ENCODE measurements at regions not wholly inside any gene's neighbourhood (a gene's known extent, or its start where the extent isn't known, plus 50 kb on each side); places are given as distances from the start of the nearest gene placed in this dataset.

DNA sequence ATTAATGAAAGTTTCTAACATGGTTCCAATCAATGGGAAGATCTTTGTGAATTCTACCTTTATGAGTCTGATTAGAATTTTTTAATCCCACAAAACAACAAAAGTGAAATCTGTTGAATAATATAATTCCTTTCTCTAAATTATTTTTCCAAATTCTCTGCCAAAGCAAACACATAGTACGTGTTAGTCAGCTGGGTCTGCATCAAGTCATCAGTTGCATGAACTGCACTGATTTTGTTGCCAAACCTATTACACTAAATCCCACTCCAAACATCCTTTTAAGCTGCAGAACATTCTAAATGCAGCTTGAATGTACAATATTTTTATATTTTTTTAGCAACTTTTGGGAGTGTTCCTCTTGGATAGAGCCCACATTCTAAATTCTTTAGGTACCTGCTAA, 199.0 kb upstream of the HSF2 start:
- TF ChIP-seq, protein P1, sequence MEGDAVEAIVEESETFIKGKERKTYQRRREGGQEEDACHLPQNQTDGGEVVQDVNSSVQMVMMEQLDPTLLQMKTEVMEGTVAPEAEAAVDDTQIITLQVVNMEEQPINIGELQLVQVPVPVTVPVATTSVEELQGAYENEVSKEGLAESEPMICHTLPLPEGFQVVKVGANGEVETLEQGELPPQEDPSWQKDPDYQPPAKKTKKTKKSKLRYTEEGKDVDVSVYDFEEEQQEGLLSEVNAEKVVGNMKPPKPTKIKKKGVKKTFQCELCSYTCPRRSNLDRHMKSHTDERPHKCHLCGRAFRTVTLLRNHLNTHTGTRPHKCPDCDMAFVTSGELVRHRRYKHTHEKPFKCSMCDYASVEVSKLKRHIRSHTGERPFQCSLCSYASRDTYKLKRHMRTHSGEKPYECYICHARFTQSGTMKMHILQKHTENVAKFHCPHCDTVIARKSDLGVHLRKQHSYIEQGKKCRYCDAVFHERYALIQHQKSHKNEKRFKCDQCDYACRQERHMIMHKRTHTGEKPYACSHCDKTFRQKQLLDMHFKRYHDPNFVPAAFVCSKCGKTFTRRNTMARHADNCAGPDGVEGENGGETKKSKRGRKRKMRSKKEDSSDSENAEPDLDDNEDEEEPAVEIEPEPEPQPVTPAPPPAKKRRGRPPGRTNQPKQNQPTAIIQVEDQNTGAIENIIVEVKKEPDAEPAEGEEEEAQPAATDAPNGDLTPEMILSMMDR (conservative IDR thresholded peaks at IDR 0.05; ENCODE audit: low read depth): no peak

DNA sequence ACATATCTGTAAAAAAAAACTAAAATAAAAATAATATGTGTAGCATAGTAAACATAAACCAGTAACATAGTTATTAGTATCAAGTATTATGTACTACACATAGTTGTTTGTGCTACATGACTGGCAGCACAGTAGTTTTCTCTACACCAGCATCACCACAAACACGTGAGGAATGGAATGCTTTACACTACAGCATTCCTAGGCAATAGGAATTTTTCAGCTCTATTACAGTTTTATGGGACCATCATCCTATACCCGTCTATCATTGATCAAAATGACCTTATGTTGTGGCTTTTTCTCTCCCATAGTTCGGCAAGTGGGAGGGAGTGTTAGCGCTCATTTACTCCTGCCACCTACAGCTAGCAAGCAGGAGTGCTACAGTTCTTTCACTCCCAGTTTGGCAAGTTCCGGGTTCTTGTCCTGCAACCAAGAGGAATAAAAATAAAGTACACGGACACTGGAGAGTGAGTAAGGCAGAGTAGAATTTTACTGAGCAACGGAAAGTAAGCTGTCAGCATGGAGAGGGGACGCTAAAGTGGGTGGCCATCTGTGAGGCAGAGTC, 196.8 kb upstream of the HSF2 start:
- TF ChIP-seq, protein P1 (conservative IDR thresholded peaks at IDR 0.05; ENCODE audit: low read depth): no peak

More for the DNA sequence above, 199.0 kb upstream of the HSF2 start:
- POLR2A ChIA-PET (ENCODE audit: low non-redundant PET): no interaction called here
- DNase-seq (ENCODE audit: low spot score): no peak
- CTCF ChIA-PET: interaction anchor here (0.6 kb wide), 1 partner anchor 12 kb away, joined by 3 read pairs; no protein-coding TSS in a partner anchor
- H3K27ac ChIP-seq: no peak overlapping the region

DNA sequence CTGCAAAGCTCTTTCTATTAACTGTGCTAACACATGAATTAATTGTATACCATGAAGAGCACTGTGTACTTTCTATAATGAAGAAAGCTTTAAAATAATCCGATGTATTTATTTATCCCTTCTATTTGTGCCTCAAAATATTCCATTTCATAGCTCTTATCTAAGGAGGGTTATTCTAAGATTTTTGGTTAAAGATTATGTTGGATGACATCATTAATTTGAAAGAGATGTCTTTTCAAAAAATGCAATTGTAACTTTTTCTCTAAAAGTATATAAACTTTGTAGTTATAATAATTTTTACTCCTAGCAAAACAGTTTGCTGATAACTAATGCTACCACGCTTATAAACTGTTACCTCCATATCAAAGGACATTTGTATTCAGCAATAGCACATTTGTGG, 192.4 kb upstream of the HSF2 start:
- DNase-seq (ENCODE audit: low spot score): no peak
- CTCF ChIA-PET: interaction anchor here (0.5 to 0.6 kb wide), 2 partner anchors 36 to 75 kb away, joined by 3 to 5 read pairs; no protein-coding TSS in a partner anchor
- POLR2A ChIA-PET (ENCODE audit: low non-redundant PET): no interaction called here
- no peak overlapping the region for H3K27ac ChIP-seq
- TF ChIP-seq, protein P1 (conservative IDR thresholded peaks at IDR 0.05; ENCODE audit: low read depth): no peak

More for the DNA sequence above, 196.8 kb upstream of the HSF2 start:
- CTCF ChIA-PET: interaction anchor here (0.6 kb wide), 1 partner anchor 530 kb away, joined by 3 read pairs; no protein-coding TSS in a partner anchor
- no peak for DNase-seq (ENCODE audit: low spot score)
- H3K27ac ChIP-seq: no peak overlapping the region
- POLR2A ChIA-PET (ENCODE audit: low non-redundant PET): no interaction called here

DNA sequence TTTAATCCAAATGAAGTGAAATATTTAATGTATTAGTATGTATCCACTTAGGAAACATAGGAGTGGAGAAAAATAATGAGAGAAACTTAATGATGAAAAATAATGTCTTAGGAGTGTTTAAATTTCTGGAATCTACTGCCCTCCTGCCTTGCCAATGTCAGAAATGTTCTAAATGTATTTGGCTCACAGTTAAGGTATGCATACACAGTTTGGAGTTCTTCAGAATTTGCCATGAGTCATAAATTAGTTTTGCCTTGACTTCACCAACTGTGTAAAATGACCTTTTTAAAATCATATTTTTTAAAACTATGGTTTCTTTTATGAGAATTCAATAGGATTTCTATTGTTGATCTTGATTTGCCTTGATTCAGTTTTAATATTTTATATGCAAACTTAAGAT, 191.7 kb upstream of the HSF2 start:
- no peak overlapping the region for H3K27ac ChIP-seq
- ChIA-PET CTCF (no interaction called here), POLR2A (ENCODE audit: low non-redundant PET) (no interaction called here)
- no peak for DNase-seq (ENCODE audit: low spot score)
- TF ChIP-seq, protein P1 (conservative IDR thresholded peaks at IDR 0.05; ENCODE audit: low read depth): no peak

DNA sequence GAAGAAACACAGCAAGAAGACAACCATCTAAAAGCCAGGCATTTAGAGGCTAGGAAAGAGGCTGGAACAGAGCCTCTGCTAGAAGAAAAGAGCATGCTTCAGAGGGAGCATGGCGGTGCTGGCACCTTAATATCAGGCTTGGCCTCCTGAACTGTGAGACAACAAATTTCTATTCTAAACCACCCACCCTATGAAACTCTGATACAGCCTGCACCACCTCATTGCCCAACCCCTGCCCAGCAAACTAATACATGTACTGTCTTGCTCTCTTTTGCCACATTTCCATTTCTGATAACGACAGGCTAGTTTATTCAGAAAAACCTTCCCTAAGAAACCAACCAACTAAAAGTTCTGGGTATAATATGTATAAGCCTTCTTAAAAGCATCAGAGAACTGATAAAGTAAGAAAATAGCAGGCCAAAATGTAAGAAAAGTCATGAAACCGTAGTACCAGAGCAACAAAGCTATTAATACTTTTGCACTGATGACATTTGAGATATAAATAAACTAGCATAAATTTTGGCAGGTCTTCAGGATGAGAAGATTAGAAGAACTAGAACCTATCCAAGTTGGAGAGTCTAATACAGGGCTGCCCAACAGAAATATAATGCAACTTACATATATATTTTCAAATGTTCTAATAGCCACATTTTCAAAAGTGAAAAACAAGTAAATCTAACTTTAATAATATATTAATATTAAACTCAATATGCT, 184.7 kb upstream of the HSF2 start:
- TF ChIP-seq, protein P1 (conservative IDR thresholded peaks at IDR 0.05; ENCODE audit: low read depth): no peak
- DNase-seq (ENCODE audit: low spot score): no peak
- CTCF ChIA-PET: no interaction called here
- H3K27ac ChIP-seq: no peak overlapping the region
- POLR2A ChIA-PET (ENCODE audit: low non-redundant PET): no interaction called here

DNA sequence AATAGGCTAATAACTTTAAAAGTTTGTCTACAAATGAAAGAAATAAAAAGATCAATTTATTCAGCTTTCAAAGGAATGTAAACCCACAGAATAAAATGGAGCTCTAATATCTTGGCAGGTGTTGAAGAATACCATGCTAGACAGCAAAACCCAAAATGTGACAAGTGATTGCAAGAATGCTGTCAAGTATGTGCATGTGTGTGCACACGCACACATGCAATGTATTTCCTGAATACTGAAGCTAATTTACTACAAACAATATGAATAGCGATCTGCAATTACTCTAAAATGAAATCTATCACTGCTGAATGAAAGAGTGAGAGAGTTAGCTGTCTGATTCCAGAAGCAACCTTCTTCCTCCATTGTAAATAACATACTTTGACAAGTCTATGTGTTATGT, 179.2 kb upstream of the HSF2 start:
- TF ChIP-seq, protein P1 (conservative IDR thresholded peaks at IDR 0.05; ENCODE audit: low read depth): no peak
- CTCF ChIA-PET: interaction anchor here (0.6 kb wide), 1 partner anchor 899 kb away, joined by 3 read pairs; no protein-coding TSS in a partner anchor
- no peak for DNase-seq (ENCODE audit: low spot score)
- POLR2A ChIA-PET (ENCODE audit: low non-redundant PET): no interaction called here
- no peak overlapping the region for H3K27ac ChIP-seq

All from RWPE1 (cell line).